ENCODE measurements at regions not wholly inside any gene's neighbourhood (a gene's known extent, or its start where the extent isn't known, plus 50 kb on each side); places are given as distances from the start of the nearest gene placed in this dataset.

DNA sequence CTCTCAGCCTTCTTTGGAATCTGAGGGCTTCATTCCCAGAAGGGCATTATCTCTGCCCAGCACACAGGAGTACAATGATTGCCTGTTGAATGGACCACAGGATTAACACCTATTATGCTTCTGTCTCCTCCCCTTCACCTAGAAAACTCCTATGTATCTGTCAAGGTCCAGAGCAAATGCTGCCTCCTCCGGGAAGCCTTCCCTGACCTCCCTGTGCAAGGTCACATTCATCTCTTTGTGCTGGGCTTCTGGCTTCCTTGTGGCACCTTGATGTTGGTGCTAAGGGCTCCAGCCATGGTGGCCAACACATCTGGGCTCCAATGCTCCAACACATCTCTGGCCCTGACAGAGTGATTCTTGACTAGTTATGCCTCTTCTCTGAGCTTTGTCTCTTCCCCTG, 49.9 kb upstream of the ATP2B2 start:
- no peak for DNase-seq

DNA sequence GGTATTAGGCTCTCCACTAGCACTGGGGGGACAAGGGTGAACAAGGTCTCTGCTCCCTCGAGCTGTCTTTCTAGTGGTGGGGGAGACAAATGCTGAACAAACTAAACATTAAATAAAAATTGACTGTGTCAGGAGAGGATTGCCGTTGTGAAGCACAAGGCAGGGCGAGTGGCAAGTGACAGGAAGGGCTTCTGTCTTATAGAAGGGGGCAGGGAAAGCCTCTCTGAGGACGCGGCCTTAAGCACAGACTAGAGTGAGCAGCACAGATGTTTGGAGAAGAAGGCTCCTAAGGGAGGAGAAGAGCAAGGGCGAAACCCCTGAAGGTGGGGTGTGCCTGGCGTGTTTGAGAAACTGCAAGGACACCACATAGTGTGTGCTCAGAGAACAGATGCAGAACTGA, 50.9 kb upstream of the ATP2B2 start:
- no peak for DNase-seq

DNA sequence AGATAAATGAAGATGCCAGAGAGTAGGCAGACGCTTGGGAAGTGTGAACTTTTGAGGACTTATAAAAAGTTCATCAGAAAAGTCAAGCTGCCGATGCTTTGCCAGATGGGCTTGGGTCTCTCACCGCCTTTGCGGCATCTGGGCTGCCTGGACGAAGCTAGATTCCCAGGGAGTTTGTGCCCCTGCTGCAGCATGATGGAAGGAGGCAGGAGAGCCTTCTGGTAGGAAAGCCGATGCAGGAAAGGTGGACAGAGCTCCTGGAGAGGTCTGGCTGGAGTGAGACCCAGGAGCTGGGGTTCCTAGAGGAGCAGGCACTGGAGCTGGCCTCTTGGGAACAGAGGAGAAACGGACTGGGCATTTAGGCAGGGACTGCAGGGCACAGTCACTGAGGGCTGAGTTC, 51.9 kb upstream of the ATP2B2 start:
- DNase-seq, result no peak

DNA sequence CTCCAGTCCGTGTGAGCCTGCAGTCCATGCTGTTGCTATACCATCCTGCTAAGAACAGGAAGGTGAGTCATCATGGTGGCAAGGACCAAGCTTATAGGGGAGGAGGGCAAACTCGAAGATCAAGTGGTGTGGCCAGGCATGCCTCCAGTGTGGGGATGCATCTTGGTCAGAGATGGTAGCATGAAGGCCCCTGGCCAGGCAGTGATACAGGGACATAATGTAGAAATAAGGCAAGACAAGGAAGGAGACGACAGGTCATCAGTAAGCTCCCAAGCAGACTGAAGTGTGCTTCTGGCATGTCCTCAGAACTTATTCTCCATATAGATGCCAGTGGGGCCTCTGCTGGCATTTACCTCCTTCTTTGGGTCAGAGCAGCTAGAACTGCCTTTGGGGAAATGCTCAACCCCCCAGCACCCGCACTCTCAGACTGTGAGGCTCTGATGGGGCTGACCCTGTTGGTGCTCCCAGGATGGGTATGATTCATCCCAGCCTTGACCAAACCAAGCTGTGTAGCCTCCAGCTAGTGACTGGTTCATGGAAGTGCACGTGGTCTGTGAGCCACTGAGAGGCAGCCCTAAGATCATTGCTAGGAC, 52.5 kb upstream of the ATP2B2 start:
- no peak for DNase-seq

DNA sequence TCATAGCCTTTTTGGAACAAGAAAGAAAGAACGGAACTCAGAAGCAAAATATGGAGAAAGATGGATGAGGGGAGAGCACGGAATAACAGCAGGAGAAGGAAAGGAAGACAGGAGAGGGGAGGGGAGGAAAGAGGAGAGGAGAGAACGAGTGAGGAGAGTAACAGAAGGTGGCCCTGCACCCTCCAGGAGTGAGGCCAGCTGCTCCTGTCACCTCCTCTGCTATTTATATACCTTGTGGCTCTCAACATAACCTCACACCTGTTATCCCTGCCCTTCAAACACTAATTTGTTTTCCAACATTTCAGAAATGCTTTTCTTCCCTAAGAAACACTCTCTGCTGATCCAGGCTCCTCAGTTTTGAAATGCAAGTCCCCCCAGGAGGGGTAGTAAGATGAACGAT, 53.4 kb upstream of the ATP2B2 start:
- no peak for DNase-seq

DNA sequence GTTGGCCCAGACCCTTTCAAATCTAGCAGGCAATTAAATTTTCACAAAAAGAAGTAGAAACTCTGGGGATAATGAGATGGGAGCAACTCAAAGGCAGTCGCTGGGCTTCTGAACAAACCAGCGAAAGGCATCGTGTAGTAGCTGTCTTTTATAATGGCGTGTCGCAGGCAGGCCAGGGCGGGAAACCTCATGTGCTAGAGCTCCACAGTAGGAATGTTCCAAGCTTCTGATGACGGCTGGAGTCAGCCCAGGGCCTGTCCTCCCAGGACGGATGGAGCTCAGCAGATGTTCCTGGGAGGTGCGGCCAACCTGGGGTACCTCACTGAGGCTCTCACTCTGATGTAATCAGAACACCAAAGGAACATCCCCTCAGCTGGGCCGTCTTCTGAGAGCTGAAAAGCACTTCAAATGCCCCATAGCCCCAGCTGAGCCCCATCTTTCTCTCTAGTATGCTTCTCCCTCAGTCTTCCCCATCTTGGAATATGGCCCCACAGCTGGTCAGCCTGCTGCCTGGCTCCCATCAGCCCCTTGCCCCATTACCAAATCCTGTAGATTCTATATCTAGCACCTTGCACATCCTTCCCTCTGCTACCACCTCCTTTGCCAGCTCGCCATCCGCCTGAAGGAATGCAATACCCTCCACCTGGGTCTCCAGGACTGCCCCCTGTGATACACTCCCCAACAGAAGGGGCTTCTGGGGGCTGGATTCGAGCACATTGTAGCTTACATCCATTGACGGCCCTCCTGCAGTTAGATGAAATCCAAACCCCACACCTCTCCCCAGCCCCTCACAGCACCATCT, 54.9 kb upstream of the ATP2B2 start:
- no peak for DNase-seq

DNA sequence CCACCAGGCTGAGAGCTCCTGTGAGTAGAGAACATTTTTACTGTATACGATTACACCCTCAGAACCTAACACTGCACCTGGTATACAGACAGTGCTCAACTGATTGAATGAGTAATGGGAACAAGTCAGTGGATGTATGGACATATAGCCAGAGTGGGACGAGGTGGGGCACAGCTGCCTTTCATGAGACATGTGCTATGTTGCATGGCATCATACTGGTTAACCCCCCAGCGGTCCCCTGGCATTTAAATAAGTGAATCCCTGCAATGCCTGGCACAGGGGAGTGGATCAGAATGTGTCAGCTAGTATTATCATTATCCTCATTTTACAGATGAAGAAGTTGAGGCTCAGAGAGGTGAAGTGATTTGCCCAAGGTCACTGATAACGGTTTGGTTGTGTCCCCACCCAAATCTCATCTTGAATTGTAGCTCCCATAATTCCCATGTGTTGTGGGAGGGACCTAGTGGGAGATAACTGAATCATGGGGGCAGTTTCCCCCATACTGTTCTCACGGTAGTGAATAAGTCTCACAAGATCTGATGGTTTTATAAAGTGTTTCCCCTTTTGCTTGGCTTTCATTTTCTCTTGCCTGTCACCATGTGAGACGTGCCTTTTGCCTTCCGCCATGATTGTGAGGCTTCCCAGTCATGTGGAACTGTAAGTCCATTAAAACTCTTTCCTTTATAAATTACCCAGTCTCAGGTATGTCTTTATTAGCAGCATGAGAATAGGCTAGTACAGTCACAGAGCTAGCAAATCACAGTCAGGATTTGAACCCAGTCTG, 56.0 kb upstream of the ATP2B2 start:
- DNase-seq, result no peak

DNA sequence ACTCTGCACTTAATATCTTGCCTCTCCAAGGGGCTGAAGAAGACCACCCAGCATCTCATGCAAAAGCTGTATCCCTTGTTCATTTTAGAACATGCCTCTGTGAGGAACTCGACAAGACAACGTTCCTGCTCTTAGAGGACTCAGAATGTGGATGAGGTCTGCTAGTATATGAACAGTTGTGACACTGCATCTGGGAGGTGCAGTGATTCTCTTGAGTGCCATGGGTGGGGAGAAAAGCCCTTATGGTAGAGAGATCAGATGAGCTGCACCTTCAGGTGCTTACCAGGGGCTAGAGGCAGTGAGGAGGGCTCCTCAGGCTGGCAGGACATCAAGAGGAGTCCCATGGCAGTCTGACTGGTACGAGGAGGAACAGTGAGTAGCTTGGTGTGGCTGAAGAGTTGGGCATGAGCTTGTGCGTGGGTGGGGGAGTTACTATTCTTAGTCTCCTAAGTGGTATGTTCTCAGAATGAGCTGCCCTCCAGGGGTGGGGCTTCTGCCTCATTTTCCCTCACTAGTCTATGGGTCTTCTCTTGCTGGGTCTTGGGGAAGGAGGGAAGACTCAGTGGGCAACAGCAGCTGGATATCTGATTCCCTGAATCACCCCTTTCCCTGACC, 56.7 kb upstream of the ATP2B2 start:
- no peak for DNase-seq

DNA sequence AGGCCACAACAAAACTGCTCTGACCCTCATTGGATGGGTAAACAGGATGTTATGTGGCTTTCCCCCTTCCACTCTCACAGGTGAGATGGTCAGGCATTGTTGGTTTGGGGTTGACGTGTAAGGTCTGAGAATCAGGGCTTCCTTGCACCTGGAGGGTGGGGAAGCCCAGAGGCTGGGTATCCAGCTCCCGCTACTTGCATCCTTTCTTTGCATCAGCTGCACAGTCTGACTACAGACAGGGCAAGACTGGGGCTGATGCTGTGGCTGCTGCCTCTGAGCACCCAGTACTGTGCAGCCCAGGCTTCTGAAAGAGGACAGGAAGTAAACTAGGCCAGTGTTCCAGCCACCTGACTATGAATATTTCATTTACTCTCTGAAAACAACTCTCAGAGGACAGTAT, 58.0 kb upstream of the ATP2B2 start:
- no peak for DNase-seq

DNA sequence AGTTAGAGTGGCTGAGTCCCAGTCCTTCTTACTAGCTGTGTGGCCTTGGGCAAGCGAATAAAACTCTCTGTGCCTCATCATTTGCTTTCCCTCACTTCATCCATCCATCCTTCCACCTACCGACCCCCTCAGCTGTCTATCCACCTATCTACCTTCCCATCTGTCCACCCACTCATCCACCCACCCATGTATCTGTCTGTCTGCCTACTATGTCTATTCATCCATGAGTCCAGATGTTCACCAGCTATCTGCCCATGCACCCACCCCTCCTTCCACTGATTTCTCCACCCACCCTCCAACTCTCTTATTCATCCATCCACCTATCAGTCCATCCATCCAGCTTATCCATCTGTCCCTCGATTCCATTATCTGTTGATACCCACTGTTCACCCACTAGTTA, 60.4 kb upstream of the ATP2B2 start:
- DNase-seq, result no peak

DNA sequence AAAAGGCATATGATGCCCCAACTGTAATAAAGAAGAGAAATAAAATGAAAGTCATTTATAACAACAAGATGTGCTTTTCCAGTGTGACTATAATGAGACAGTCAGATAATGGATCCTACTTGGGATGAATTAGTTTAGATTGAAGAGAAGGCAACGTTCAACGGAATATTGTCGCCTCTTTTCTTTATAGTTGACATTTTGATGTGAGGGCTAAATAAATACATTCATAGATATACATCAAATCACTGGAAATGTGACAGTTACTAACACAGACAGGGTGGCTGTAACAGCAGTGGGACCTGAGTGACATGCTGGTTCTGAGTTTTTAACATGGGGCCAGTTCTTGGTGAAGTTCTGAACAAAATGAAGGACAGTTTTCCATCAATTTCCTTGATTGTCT, 61.1 kb upstream of the ATP2B2 start:
- no peak for DNase-seq

DNA sequence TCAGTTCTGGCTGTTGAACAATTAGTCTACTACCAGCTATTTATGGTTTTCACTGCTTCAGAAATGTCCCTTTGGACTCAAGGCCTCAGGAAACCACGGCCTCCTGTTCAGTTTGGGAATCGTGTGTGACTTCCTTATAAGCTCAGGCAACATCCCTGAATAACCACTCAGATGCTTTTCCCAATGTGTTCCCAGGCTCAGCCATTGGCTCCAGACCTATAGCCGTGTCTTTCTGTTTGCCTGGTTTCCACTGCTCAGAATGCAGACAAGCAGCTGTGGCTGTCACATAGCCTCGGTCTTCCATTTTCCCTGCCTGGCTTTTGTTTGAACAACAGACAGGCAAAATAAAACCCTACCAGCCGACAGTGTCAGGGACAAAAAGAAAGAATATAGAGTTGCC, 63.2 kb upstream of the ATP2B2 start:
- DNase-seq, result no peak

DNA sequence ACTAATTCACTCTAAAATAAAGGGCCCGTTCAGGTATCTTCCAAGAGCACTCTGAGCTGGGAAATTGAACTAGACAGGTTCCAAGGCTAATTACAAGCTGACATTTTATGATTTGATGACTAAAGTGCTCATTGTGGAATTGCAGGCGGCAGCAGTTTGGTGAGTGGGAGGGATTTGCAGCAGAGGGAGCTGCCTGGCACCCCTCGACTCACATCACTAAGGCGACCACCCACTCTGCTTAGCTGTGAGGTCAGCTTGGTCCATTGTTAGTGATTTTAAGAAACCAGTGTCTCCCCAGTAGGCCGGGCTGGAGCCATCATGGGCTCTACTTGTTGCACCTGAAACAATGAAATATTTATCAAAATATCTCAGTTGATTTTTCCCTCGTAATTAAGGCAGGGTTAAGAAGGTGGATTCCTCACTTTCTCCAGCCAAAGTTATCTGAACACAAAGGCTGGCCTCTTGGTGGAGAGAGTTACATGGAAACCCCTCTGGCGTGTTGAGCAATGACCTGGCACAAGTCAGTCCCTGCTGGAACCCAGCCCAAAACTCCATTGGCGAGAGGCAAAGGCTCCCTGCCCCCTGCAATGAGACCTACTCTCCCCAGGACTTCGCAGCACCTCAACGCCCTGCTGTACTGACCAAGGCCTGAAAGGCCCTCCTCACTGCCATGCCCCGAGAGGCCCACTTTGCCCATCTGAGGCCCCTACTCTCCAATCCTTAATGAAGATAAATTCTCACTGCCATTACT, 65.0 kb upstream of the ATP2B2 start:
- no peak for DNase-seq

DNA sequence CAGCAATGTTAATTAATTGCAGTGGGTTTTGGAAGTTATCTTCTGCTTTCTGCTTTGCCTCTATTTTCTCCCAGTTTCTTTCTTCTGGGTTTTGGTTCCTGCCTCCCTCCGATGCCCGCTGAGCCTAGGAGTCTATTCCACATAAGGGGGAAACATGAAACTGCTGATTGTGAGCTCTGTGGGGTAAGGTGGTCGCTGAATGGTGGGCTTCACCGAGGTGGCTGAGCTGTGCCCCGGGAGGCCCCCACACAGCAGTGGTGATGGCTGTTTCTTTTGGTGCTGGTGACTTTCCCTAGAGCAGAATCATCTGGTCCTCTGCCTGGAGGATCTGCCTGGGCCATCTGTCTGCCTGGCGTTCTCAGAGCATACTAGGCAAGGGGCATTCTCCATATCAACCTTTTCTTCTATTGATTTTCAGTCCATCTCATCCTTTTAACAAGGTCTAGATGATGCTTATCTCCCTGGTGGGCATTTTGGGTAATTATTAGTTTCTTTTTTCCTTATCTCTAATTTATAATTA, 68.8 kb upstream of the ATP2B2 start:
- no peak for DNase-seq

DNA sequence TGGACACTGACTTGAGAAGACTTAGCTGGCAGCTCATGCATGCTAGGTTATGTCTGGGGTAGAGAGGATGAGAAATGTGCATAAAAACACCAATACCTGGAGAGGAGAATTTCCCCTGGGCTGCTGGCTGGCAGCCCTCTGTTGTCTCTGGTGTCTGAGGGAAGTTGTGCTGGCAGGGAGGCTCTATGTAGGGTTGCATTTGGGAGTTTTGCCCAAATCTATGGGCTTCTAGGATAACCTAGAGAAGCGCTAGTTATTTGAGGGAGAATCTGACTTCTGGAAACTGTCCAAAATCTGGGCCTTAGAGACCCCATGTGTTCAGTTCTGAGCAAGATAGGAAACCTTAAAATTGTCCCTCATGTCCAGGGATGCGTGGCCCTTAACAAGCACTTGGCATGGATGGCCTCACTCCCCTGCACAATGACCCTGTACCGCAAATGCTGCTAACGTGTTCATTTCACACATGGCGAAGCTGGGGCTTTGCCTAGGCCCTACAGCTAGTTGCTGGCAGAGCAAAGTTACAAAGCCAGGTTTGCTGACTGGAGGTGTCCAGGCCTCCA, 70.3 kb upstream of the ATP2B2 start:
- DNase-seq, result no peak

DNA sequence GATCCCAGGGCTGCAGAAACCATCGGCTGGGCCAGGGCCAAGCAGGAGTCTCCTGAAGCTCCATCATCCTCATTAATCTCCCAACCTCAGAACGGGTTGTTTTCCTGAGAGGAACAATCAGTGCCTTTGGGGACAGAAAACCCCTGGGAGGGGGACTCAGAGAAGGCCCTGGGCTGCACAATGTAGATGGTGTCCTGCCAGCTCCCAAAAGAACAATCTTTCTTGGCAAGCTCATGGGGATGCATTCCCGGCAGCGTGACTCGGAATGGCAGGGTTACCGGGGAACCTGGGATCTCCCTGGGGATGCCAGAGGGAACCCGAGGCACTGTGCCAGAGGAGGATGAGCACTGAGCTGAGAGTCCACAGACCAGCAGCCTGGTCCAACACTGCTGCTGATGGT, 72.1 kb upstream of the ATP2B2 start:
- no peak for DNase-seq

DNA sequence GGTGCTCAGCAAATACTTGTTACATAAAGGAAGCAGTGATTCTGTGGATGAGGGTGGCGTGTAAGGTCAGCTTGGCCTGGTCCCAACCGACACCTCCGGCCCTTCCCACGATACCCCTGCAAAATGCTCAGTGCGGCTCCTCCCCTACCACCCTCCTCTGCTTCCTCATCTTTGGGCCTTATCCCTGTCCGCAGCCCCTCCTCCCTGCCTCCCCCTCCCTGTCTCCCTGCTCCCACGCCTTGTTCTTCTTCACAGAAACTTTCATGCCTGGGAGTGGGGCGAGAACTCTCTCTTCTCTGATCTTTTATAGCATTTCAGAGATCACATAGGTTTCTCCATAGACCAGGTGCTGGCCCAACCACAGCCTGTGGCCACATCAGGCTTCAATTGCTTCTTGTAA, 75.0 kb upstream of the ATP2B2 start:
- no peak for DNase-seq

DNA sequence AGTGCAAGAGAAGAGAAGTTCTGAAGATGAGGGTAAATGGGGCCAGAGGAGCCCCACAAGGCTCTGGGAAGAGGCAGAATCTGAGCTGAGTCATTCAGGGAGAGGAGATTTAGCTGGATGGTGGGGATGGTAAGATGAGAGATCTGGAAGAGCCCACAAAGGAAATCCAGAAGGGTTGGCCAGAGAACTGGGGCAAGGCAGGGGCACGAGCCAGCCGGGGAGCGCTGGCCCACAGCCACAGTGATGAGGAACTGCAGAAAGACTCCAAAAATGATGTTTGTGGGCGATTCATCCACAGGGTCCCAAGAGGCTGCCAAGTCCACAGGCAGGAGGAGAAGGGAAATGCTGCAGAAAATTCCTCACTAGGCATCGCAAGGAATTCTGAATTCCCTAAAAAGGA, 75.9 kb upstream of the ATP2B2 start:
- no peak for DNase-seq

DNA sequence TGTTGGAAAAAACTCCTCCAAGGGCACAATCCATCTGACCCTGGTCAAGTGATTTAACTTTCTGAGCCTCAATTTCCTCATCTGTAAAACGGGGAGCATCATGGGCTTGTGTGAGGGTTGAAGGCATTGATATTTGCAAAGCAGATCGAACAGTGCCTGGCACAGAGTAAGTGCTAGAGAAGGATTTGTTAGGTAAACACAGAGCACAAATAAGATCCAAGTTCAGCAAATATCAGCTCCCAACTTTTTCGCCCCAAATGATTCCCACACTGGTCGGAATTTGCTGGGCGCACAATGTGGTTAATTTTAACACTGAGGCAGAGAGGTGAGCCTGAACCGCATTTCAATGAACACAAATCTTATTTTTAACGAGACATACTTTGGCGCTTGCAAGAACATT, 76.3 kb upstream of the ATP2B2 start:
- no peak for DNase-seq

DNA sequence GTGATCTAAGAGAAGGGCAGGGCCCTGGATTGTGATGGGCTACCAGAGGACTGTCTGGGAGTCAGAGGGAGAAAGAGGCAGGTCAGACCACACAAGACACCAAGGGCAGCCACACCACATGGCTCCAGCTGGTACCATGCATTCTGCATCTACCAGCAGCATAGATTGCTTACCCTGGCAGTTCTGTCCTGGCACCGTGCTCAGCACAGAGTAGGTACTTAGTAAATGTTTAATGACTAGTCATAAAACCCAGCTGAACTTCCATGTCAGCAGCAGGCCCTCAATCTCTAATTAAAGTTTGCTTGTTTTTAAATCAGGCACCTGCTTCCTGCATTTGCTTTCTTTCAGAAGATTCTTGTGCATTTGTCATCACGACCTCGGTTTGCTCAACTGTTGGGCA, 77.3 kb upstream of the ATP2B2 start:
- no peak for DNase-seq

DNA sequence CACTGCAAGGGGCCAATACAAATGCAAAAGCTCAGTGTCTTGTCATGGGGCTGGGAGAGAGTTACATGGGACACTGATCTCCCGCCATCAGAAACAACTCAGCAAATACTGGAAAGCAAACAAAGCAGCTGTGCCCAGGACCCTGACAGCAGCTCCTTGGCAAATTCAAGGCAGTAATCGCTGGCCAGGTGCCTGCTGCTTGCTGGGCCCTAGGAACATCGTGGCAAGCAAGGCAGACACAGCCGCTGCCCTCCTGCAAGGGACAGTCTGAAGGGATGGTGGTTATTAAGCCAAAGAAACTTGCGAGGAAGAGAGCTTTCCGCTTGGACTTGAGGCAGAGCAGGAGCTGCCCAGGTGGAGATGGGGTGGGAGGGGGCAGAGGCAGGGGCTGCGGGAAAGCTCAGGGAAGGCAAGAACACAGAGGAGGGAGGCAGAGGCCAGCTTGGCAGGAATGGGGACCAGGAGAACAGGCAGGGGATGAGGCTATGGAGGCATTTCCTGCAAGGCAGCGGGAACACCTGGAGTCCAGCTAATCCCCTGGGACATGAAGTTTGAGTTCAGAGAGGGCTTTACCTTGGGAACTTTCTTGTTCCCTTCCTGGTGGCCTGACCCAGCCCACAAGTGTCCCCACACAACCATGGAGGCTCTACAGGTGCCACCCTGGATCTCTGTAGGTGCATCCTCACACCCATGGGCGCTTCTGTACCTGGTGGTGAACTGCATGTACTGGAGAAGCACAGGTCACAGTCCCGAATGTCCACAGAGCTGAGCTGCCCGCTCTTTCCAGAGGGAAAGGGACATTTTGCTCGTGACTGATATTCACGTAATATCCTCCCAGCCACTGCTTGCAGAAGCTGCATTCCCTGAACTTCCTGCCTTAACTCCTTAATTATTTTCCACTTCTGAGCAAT, 78.7 kb upstream of the ATP2B2 start:
- no peak for DNase-seq
